Activated T-cell treated with anti-CD3 and anti-CD28 coated beads, Interleukin-2, amount 50 U/mL, for 72 hours (primary cell): ENCODE measurements at regions not wholly inside any gene's neighbourhood (a gene's known extent, or its start where the extent isn't known, plus 50 kb on each side); places are given as distances from the start of the nearest gene placed in this dataset.

Experiments
- ATAC-seq, 2 donors: fragments of 150-1000 bp; cut with Tn5 transposase; replicated peaks in 1 of 2; 2 replicates each; pipeline ENCODE4 v1.10.0; 2021; ENCODE audit warnings: moderate library complexity in 2 of 2, mild to moderate bottlenecking in 1 of 2
- DNase-seq, 2 donors: peaks; one replicate each; pipeline ENCODE4 v3.0.0; 2021 to 2022; ENCODE audit warnings: mixed read lengths in 1 of 2
- H3K27ac Mint-ChIP-seq: one replicate; pipeline ENCODE4 v1.8.0; 2022; ENCODE audit warnings: mild to moderate bottlenecking, moderate library complexity, mixed read lengths
- H3K27me3 Mint-ChIP-seq: one replicate; pipeline ENCODE4 v1.8.0; 2022; ENCODE audit warnings: low read depth, mixed read lengths
- H3K36me3 Mint-ChIP-seq, 2 donors: one replicate each; pipeline ENCODE4 v1.8.0; 2022; ENCODE audit warnings: mixed read lengths in 2 of 2, mild to moderate bottlenecking in 1 of 2; ENCODE audit not compliant: insufficient read depth in 2 of 2
- H3K4me1 Mint-ChIP-seq: one replicate; pipeline ENCODE4 v1.8.0; 2022; ENCODE audit warnings: low read depth, mixed read lengths
- H3K4me3 Mint-ChIP-seq, 2 donors: one replicate each; pipeline ENCODE4 v1.8.0; 2022; ENCODE audit warnings: mild to moderate bottlenecking in 2 of 2, mixed read lengths in 2 of 2, moderate library complexity in 2 of 2
- H3K9me3 Mint-ChIP-seq, 2 donors: one replicate each; pipeline ENCODE4 v1.8.0; 2022; ENCODE audit warnings: mixed read lengths in 2 of 2

- no peak overlapping the region for H3K27ac Mint-ChIP-seq
- ATAC-seq, result no peak
- no peaks in the 10 kb centered on the region for H3K9me3 Mint-ChIP-seq
- H3K27me3 Mint-ChIP-seq, result no peaks in the 10 kb centered on the region
- H3K4me1 Mint-ChIP-seq, result no peaks in the 10 kb centered on the region
- DNase-seq, result no peak
- H3K36me3 Mint-ChIP-seq, result no peaks in the 10 kb centered on the region
- H3K4me3 Mint-ChIP-seq, result no peak overlapping the region
These were observed 136.9 kb upstream of the GATA6 start for GRCh38 chr18:22032392-22032961.

DNA sequence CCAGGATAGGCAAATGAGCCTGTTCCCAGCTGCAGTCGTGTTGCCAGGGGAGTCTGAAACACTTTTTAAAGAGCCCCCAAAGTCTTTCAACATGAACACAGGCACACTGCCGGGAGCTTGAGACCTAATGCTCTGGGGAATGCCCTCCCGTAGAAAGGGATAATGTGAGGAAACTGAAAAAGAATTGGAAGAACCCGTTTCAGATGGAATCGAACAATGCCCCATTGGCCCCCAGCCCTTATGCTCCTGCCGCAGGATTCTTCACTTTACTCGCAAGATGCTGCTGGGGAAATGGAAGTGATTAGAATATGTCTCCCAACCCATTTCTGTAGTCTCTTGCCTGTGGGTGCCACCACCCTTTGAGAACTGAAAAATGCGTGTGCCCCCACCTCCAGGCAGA lies 136.3 kb upstream of the GATA6 start:
- H3K9me3 Mint-ChIP-seq, result no peaks in the 10 kb centered on the region
- H3K4me1 Mint-ChIP-seq, result no peaks in the 10 kb centered on the region
- no peak overlapping the region for H3K4me3 Mint-ChIP-seq
- H3K36me3 Mint-ChIP-seq, result no peaks in the 10 kb centered on the region
- ATAC-seq (no peak), DNase-seq (no peak)
- no peaks in the 10 kb centered on the region for H3K27me3 Mint-ChIP-seq
- no peak overlapping the region for H3K27ac Mint-ChIP-seq

- Mint-ChIP-seq H3K9me3 (no peaks in the 10 kb centered on the region), H3K4me1 (no peaks in the 10 kb centered on the region), H3K27me3 (no peaks in the 10 kb centered on the region), H3K27ac (no peak overlapping the region), H3K4me3 (no peak overlapping the region), H3K36me3 (no peaks in the 10 kb centered on the region)
- ATAC-seq (no peak), DNase-seq (no peak)
These were observed 135.1 kb upstream of the GATA6 start for GRCh38 chr18:22034276-22034675.

DNA sequence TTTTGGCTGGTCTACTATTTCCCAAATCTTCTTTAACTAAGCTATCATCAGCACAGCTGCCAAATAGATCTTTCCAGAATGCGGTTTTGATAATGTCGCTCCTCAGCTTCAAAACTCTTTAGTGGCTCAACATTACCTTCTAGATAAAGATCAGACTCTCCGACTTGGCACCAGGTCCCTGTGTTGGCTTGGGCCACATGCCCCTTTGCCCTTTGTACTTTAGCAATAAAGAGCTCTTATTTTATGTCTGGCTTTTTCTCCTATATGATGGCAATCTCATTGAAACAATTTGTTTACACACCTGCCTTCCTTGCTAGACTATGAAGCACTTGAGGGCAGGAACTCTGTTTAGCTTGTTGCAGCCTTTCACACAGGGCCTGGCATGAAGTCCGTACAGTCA lies 128.9 kb upstream of the GATA6 start:
- H3K36me3 Mint-ChIP-seq, result no peaks in the 10 kb centered on the region
- no peak overlapping the region for H3K27ac Mint-ChIP-seq
- no peaks in the 10 kb centered on the region for H3K4me1 Mint-ChIP-seq
- ATAC-seq (no peak), DNase-seq (no peak)
- H3K9me3 Mint-ChIP-seq, result peaks cover 0 to 2% of the 10 kb centered on the region in 2 donors
- H3K27me3 Mint-ChIP-seq, result peaks cover 17% of the 10 kb centered on the region
- H3K4me3 Mint-ChIP-seq, result no peak overlapping the region

GRCh38 chr18:22043837-22044236 lies 125.6 kb upstream of the GATA6 start:
- no peak overlapping the region for H3K4me3 Mint-ChIP-seq
- no peak for ATAC-seq
- DNase-seq, result no peak
- H3K36me3 Mint-ChIP-seq, result no peaks in the 10 kb centered on the region
- H3K27ac Mint-ChIP-seq, result no peak overlapping the region
- H3K4me1 Mint-ChIP-seq, result no peaks in the 10 kb centered on the region
- peaks cover 17% of the 10 kb centered on the region for H3K27me3 Mint-ChIP-seq
- peaks cover 0 to 2% of the 10 kb centered on the region in 2 donors for H3K9me3 Mint-ChIP-seq

DNA sequence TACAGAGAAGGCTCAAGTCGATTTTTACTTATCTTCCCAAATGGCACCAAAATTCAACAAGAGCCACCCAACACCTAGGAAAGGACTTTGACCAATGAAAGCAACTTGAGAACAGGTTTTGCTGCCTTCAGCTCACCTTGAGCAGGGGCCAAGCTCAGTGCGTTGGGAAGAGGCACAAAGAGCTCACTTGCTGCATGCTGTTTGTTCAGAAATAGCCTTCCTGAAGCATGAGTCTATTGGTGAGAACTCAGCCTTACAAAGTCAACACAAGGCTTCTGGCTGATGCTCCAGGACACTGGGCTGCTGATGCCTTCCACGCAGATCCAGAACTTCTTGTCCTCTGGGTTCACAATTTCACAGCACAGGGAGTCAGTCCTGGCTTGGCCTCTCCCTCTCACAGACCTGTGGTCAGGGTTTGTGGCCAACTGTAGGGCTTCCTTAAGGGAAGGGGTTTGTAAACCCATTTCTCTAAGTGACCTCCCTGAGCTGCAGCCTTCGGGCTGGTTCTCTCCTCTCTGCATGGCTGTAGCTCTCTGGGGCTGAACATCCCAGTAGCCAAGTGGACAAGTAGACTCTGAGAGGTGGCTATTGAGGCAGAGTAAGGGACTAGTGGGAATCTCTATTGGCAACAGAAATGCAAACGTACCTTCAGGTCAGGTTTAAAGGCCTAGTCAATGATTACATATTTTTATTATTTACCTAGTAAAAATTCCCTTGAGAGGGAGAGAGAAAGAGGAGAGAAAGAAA lies 124.7 kb upstream of the GATA6 start:
- Mint-ChIP-seq H3K27me3 (peaks cover 17% of the 10 kb centered on the region), H3K27ac (no peak overlapping the region), H3K9me3 (peaks cover 0 to 2% of the 10 kb centered on the region in 2 donors), H3K4me1 (no peaks in the 10 kb centered on the region), H3K36me3 (no peaks in the 10 kb centered on the region), H3K4me3 (no peak overlapping the region)
- no peak for ATAC-seq
- no peak for DNase-seq

- Mint-ChIP-seq H3K4me3 (no peak overlapping the region), H3K27ac (no peak overlapping the region), H3K4me1 (no peaks in the 10 kb centered on the region), H3K9me3 (peaks cover 0 to 2% of the 10 kb centered on the region in 2 donors), H3K36me3 (no peaks in the 10 kb centered on the region), H3K27me3 (peaks cover 17% of the 10 kb centered on the region)
- ATAC-seq (no peak), DNase-seq (no peak)
These were observed 124.0 kb upstream of the GATA6 start for GRCh38 chr18:22045221-22045918.

DNA sequence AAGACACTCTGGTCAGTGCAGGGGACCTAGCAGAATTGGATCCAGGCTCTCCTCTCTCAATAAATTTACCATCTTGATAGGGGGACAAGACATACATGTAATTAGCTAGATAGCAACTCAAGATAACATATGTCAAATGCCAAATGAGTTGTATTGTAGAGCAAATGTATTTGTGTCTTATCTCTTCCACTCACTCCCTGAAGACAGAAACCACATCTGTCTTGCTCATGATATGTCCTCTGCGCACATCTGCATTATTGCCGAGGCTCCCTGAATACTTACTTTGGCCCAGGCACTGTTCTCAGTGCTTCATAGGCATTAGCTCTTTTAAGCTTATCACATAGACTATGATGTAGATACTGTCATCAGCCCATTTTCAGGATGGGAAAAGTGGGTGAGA lies 122.9 kb upstream of the GATA6 start:
- peaks cover 17% of the 10 kb centered on the region for H3K27me3 Mint-ChIP-seq
- H3K27ac Mint-ChIP-seq, result no peak overlapping the region
- ATAC-seq, result no peak
- H3K4me1 Mint-ChIP-seq, result no peaks in the 10 kb centered on the region
- H3K36me3 Mint-ChIP-seq, result no peaks in the 10 kb centered on the region
- no peak for DNase-seq
- H3K4me3 Mint-ChIP-seq, result no peak overlapping the region
- peaks cover 0 to 2% of the 10 kb centered on the region in 2 donors for H3K9me3 Mint-ChIP-seq

DNA sequence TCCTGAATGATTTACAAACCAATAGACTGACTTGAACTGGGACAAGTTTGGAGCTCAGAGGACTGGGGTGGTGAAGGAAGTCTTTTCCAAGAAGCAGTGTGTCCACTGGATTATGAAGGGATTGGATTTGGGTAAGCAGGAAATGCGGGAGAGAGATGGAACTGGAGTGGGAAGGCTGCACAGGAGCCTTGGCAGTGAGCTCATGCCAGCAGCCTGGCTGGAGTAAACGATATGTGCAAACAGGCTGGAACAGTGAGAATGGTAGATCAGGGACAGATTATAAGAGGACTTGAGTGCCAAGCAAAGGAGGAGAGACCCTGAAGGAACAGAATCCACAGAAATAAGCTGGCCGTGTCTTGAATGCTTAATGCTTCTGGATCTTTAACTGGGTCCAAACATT lies 121.9 kb upstream of the GATA6 start:
- peaks cover 17% of the 10 kb centered on the region for H3K27me3 Mint-ChIP-seq
- H3K27ac Mint-ChIP-seq, result no peak overlapping the region
- ATAC-seq (no peak), DNase-seq (no peak)
- H3K9me3 Mint-ChIP-seq, result peaks cover 0 to 2% of the 10 kb centered on the region in 2 donors
- H3K36me3 Mint-ChIP-seq, result no peaks in the 10 kb centered on the region
- no peak overlapping the region for H3K4me3 Mint-ChIP-seq
- H3K4me1 Mint-ChIP-seq, result no peaks in the 10 kb centered on the region

DNA sequence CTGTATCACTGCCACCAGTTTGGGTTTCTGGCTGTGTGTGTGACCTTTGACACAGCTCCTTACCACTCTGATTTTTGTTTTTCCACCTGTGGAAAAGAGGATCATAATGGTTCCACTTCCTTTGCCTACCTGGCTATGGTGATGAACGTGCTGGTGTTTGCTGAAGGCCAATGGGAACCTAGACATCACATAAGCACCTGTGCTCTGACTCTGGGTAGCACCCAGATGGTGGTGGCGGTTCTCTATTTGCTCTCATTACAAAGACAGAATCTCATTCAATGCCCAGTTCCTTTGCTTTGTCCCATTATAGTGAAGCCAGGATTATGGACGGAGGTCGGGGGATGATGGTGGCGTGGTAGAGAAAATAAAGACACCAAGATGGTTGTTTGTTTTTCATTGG lies 121.2 kb upstream of the GATA6 start:
- ATAC-seq (no peak), DNase-seq (no peak)
- Mint-ChIP-seq H3K4me3 (no peak overlapping the region), H3K36me3 (no peaks in the 10 kb centered on the region), H3K4me1 (no peaks in the 10 kb centered on the region), H3K9me3 (peaks cover 0 to 2% of the 10 kb centered on the region in 2 donors), H3K27me3 (peaks cover 17% of the 10 kb centered on the region), H3K27ac (no peak overlapping the region)

DNA sequence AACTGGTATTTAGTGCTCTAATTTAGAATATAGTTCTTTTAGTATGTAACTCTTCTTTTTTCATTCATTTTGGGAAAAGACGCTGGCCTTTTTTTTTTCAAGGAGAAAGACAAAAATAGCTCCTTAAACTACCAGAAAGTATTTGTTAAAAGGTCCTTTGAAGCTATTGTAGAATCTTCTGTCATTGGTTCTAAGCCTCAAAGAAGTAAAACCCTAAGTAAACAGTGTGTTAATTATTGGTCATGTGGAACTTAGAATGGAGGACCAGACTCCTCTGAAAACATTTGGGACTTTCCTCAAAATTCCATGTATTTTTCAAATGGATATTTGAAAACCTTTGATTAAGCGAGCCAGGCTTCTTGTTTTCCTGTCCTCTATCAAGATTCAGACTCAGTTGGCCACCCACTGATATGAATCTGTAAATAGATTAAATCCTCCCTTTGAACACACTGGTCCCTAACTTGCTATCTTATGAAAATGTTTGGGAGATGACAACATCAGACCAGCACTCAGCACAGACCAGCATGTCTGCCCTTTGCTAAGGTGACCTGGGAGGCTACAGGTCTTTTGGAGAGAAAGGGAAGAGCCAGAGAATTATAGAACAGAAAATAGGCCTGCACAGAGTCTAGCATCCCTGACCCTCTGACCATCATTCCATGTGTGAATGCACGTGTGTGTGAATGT lies 120.3 kb upstream of the GATA6 start:
- Mint-ChIP-seq H3K4me1 (no peaks in the 10 kb centered on the region), H3K27me3 (peaks cover 11% of the 10 kb centered on the region), H3K27ac (no peak overlapping the region), H3K9me3 (no peaks in the 10 kb centered on the region), H3K36me3 (no peaks in the 10 kb centered on the region), H3K4me3 (no peak overlapping the region)
- ATAC-seq, result no peak
- DNase-seq, result no peak

- ATAC-seq, result no peak
- no peaks in the 10 kb centered on the region for H3K9me3 Mint-ChIP-seq
- no peak for DNase-seq
- H3K36me3 Mint-ChIP-seq, result no peaks in the 10 kb centered on the region
- no peaks in the 10 kb centered on the region for H3K4me1 Mint-ChIP-seq
- no peaks in the 10 kb centered on the region for H3K27me3 Mint-ChIP-seq
- H3K4me3 Mint-ChIP-seq, result no peak overlapping the region
- H3K27ac Mint-ChIP-seq, result no peak overlapping the region
These were observed 116.8 kb upstream of the GATA6 start for GRCh38 chr18:22052405-22053105.
